SK-N-SH (cell line): ENCODE measurements at regions not wholly inside any gene's neighbourhood (a gene's known extent, or its start where the extent isn't known, plus 50 kb on each side); places are given as distances from the start of the nearest gene placed in this dataset.

Experiments used
- CTCF ChIA-PET: fragments of 300-600, 350-600 bp; formaldehyde crosslinking; extraction: SDS; loops from one replicate; lab custom pipeline; 2021; lab: Yijun Ruan, JAX
- POLR2A ChIA-PET: fragments of 350-600 bp; sonication (Branson Sonifier 250); formaldehyde crosslinking; extraction: SDS; loops from one replicate; lab custom pipeline; 2020; ENCODE audit warnings: antibody characterized with exemption, inconsistent platforms; lab: Yijun Ruan, JAX
- DNase-seq: peaks from one replicate; pipeline ENCODE4 v3.0.0; 2012
- H2AFZ ChIP-seq: fragments of 200-600 bp; sonication (generic); 2 replicates; pipeline ENCODE4 v1.8.1; 2016; ENCODE audit warnings: antibody characterized with exemption, mild to moderate bottlenecking, low read depth
- H3F3A ChIP-seq: fragments of 200-600 bp; sonication (generic); replicated peaks from 2 replicates; pipeline ENCODE3; 2016; ENCODE audit warnings: antibody characterized with exemption, mild to moderate bottlenecking; ENCODE audit not compliant: insufficient read depth
- H3K27ac ChIP-seq, 2 experiments: fragments of 200-500 bp in 1 of 2; fragments of 200-600 bp in 1 of 2; sonication (Bioruptor generic) in 1 of 2; sonication (generic), shearing (Covaris generic) in 1 of 2; 2 replicates each; pipeline versions ENCODE4 v1.5.1 to v1.6.1; 2014 to 2016; ENCODE audit warnings: low read depth in 2 of 2, inconsistent platforms in 1 of 2, low read length in 1 of 2, mild to moderate bottlenecking in 1 of 2, mixed read lengths in 1 of 2
- H3K27me3 ChIP-seq: fragments of 200-600 bp; sonication (generic), shearing (Covaris generic); 2 replicates; pipeline ENCODE4 v1.6.1; 2016; ENCODE audit warnings: mixed run types; ENCODE audit not compliant: insufficient read depth
- H3K36me3 ChIP-seq, 2 experiments: fragments of 200-500 bp in 1 of 2; fragments of 200-600 bp in 1 of 2; sonication (Bioruptor generic) in 1 of 2; sonication (generic) in 1 of 2; replicated peaks in 1 of 2; 2 replicates each; pipeline versions ENCODE3 to v1.5.1; 2014 to 2016; ENCODE audit warnings: low read length in 1 of 2, mild to moderate bottlenecking in 1 of 2; ENCODE audit not compliant: insufficient read depth in 2 of 2, control insufficient read depth in 1 of 2
- H3K4me1 ChIP-seq, 2 experiments: fragments of 200-500 bp in 1 of 2; fragments of 200-600 bp in 1 of 2; sonication (Bioruptor generic) in 1 of 2; sonication (generic), shearing (Covaris generic) in 1 of 2; 2 replicates each; pipeline versions ENCODE4 v1.5.1 to v1.6.1; 2014 to 2016; ENCODE audit warnings: low read depth in 1 of 2, low read length in 1 of 2, mixed run types in 1 of 2; ENCODE audit not compliant: insufficient read depth in 2 of 2, control insufficient read depth in 1 of 2
- H3K4me2 ChIP-seq: fragments of 200-600 bp; sonication (generic), shearing (Covaris generic); 2 replicates; pipeline ENCODE4 v1.6.1; 2017; ENCODE audit warnings: mixed run types
- H3K4me3 ChIP-seq, 2 experiments: fragments of 200-500 bp in 1 of 2; fragments of 200-600 bp in 1 of 2; sonication (Bioruptor generic) in 1 of 2; sonication (generic), shearing (Covaris generic) in 1 of 2; 2 replicates each; pipeline versions ENCODE4 v1.5.1 to v1.8.1; 2014 to 2016; ENCODE audit warnings: low read depth in 2 of 2, inconsistent platforms in 1 of 2, low read length in 1 of 2, mild to moderate bottlenecking in 1 of 2, mixed read lengths in 1 of 2, moderate library complexity in 1 of 2
- H3K79me2 ChIP-seq: fragments of 200-600 bp; sonication (generic); 2 replicates; pipeline ENCODE4 v1.8.1; 2017; ENCODE audit warnings: mild to moderate bottlenecking; ENCODE audit not compliant: insufficient read depth
- H3K9ac ChIP-seq: fragments of 200-600 bp; sonication (generic); 2 replicates; pipeline ENCODE4 v1.6.1; 2017; ENCODE audit warnings: mixed run types
- H3K9me2 ChIP-seq: fragments of 200-600 bp; sonication (generic); 2 replicates; pipeline ENCODE4 v1.6.1; 2017; ENCODE audit warnings: mixed run types
- H3K9me3 ChIP-seq: fragments of 200-600 bp; sonication (generic); 2 replicates; pipeline ENCODE4 v1.6.1; 2017; ENCODE audit warnings: mixed run types, mild to moderate bottlenecking, moderate library complexity
- H4K20me1 ChIP-seq: fragments of 200-600 bp; sonication (generic); 2 replicates; pipeline ENCODE4 v1.6.1; 2017; ENCODE audit warnings: mild to moderate bottlenecking, mixed run types; ENCODE audit not compliant: insufficient read depth
- ELF1 ChIP-seq: IDR thresholded peaks from 2 replicates; pipeline ENCODE4 v1.4.0; 2012
- EP300 ChIP-seq, 2 experiments: IDR thresholded peaks; 2 replicates each; pipeline versions ENCODE4 v1.4.0 to v1.6.1; 2012; ENCODE audit warnings: borderline replicate concordance in 1 of 2, low read depth in 1 of 2, low read length in 1 of 2
- FOSL2 ChIP-seq: IDR thresholded peaks from 2 replicates; pipeline ENCODE4 v1.4.0; 2012; ENCODE audit warnings: low read depth, mild to moderate bottlenecking, moderate library complexity, borderline replicate concordance
- FOXM1 ChIP-seq: IDR thresholded peaks from 2 replicates; pipeline ENCODE4 v1.4.0; 2012; ENCODE audit warnings: low read depth, mild to moderate bottlenecking
- GATA2 ChIP-seq: sonication (generic); formaldehyde crosslinking; IDR thresholded peaks from 2 replicates; pipeline ENCODE4 v1.5.0; 2020; ENCODE audit warnings: mild to moderate bottlenecking, missing genetic modification reagents
- MXI1 ChIP-seq: IDR thresholded peaks from 2 replicates; pipeline ENCODE4 v1.6.1; 2012; ENCODE audit warnings: mild to moderate bottlenecking, low read depth, low read length, improper control_type of control experiment
- NFIC ChIP-seq: IDR thresholded peaks from 2 replicates; pipeline ENCODE4 v1.4.0; 2012; ENCODE audit warnings: borderline replicate concordance
- POLR2AphosphoS5 ChIP-seq: IDR thresholded peaks from 2 replicates; pipeline ENCODE4 v1.6.1; 2012; ENCODE audit warnings: low read depth, low read length
- RAD21 ChIP-seq: IDR thresholded peaks from 2 replicates; pipeline ENCODE4 v1.6.1; 2012; ENCODE audit warnings: mild to moderate bottlenecking, low read length
- RCOR1 ChIP-seq: fragments of 150-350 bp; IDR thresholded peaks from 2 replicates; pipeline ENCODE4 v1.6.1; 2017; ENCODE audit warnings: antibody characterized with exemption, low read length
- RFX5 ChIP-seq: IDR thresholded peaks from 2 replicates; pipeline ENCODE4 v1.6.1; 2012; ENCODE audit warnings: mild to moderate bottlenecking, improper control_type of control experiment, low read length
- TCF12 ChIP-seq: IDR thresholded peaks from 2 replicates; pipeline ENCODE4 v1.4.0; 2012
- TEAD4 ChIP-seq: IDR thresholded peaks from 2 replicates; pipeline ENCODE4 v1.4.0; 2012; ENCODE audit warnings: mild to moderate bottlenecking, borderline replicate concordance; ENCODE audit not compliant: insufficient read depth
- YY1 ChIP-seq: IDR thresholded peaks from 2 replicates; pipeline ENCODE4 v1.4.0; 2012; ENCODE audit warnings: low read depth, mild to moderate bottlenecking
- whole genome bisulfite sequencing: methylation state at CpG from one replicate; pipeline ENCODE4 v1.1.6; 2017; ENCODE audit warnings: low lambda C conversion rate; 5-methylcytosine and 5-hydroxymethylcytosine counted together
- TF ChIP-seq, protein P1 (sequence below): fragments of 200-600 bp; sonication (generic); IDR thresholded peaks from 2 replicates; pipeline ENCODE4 v1.6.1; 2017; ENCODE audit warnings: antibody characterized with exemption, mild to moderate bottlenecking, moderate library complexity
- TF ChIP-seq, protein P2 (sequence below): IDR thresholded peaks from 2 replicates; pipeline ENCODE4; 2012

DNA sequence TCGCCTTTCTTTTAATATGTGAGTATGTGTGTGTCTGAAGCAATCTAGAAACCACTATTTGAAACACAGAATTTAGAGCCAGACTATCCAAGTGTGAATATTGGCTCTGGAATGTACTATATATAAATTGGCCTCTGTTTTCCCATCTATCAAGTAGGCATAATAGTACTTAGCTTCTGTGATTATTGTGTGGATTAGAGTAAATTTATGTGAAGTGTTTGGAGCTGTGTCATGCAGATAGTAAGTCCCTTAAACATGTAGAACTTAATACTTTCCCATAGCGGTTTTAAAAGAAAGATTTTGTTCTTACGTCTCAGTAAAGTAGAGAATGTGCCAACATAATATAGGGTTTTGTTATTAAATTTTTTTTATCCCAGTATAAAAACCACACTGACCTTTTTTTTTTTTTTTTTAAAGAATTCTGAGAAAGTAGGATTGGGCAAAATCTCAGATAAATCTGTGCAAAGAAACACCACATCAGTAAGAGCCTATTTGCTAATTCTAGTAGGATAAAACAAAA lies 432.3 kb downstream of the RFC3 start:
- H3K27me3 ChIP-seq, result no peaks in the 10 kb centered on the region
- CTCF ChIA-PET, result interaction anchor here (1.2 kb wide), 1 partner anchor 8 kb away, joined by 3 read pairs; no protein-coding TSS in a partner anchor
- no peak overlapping the region for H3K4me3 ChIP-seq
- H3K36me3 ChIP-seq, result no peaks in the 10 kb centered on the region
- no peak overlapping the region for H3K9ac ChIP-seq
- no peaks in the 10 kb centered on the region for H3K9me2 ChIP-seq
- H3K79me2 ChIP-seq, result no peaks in the 10 kb centered on the region
- no peak for TF ChIP-seq MXI1
- TF ChIP-seq TEAD4, result no peak
- no peak for TF ChIP-seq ELF1
- TF ChIP-seq, protein P1, sequence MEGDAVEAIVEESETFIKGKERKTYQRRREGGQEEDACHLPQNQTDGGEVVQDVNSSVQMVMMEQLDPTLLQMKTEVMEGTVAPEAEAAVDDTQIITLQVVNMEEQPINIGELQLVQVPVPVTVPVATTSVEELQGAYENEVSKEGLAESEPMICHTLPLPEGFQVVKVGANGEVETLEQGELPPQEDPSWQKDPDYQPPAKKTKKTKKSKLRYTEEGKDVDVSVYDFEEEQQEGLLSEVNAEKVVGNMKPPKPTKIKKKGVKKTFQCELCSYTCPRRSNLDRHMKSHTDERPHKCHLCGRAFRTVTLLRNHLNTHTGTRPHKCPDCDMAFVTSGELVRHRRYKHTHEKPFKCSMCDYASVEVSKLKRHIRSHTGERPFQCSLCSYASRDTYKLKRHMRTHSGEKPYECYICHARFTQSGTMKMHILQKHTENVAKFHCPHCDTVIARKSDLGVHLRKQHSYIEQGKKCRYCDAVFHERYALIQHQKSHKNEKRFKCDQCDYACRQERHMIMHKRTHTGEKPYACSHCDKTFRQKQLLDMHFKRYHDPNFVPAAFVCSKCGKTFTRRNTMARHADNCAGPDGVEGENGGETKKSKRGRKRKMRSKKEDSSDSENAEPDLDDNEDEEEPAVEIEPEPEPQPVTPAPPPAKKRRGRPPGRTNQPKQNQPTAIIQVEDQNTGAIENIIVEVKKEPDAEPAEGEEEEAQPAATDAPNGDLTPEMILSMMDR, result no peak
- TF ChIP-seq YY1, result no peak
- TF ChIP-seq POLR2AphosphoS5, result no peak
- TF ChIP-seq, protein P2, sequence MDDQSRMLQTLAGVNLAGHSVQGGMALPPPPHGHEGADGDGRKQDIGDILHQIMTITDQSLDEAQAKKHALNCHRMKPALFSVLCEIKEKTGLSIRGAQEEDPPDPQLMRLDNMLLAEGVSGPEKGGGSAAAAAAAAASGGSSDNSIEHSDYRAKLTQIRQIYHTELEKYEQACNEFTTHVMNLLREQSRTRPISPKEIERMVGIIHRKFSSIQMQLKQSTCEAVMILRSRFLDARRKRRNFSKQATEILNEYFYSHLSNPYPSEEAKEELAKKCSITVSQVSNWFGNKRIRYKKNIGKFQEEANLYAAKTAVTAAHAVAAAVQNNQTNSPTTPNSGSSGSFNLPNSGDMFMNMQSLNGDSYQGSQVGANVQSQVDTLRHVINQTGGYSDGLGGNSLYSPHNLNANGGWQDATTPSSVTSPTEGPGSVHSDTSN, result no peak
- no peak for TF ChIP-seq FOSL2
- no peak for TF ChIP-seq TCF12
- TF ChIP-seq FOXM1, result no peak
- TF ChIP-seq NFIC, result no peak
- TF ChIP-seq RFX5, result no peak
- TF ChIP-seq EP300 (IDR thresholded peaks at IDR 0.05; ENCODE audit: borderline replicate concordance in 1 of 2, low read depth in 1 of 2, low read length in 1 of 2), result no peak
- TF ChIP-seq RAD21, result no peak
- no peak for TF ChIP-seq RCOR1
- TF ChIP-seq GATA2 (CRISPR knock-in tag), result no peak
- no peak overlapping the region for H2AFZ ChIP-seq
- no peak for DNase-seq
- H3K4me2 ChIP-seq, result no peak overlapping the region
- POLR2A ChIA-PET, result no interaction called here
- H4K20me1 ChIP-seq, result no peaks in the 10 kb centered on the region
- H3F3A ChIP-seq, result no peaks in the 10 kb centered on the region
- 98% methylated on average over 3 of the region's 3 CpGs for WGBS
- no peaks in the 10 kb centered on the region for H3K9me3 ChIP-seq
- H3K4me1 ChIP-seq, result no peaks in the 10 kb centered on the region
- H3K27ac ChIP-seq, result no peak overlapping the region

DNA sequence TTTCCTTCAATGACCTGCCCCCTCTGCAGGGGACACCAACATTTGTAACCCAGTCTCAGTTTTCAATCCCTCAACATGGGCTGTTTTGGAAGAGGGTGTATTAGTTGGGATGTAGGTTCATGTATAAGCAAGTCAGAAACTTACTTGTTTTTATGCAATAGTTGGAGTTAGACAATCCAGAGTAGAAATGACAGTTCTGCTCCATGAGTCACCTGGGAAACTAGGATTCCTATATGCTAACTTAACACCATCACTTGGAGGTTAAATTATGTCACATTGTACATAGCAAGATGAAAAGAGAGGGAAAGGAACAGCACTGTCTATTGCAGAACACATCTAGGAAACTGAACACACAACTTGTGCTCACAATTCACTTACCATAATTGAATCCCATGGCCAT lies 436.4 kb downstream of the RFC3 start:
- H3K36me3 ChIP-seq, result no peaks in the 10 kb centered on the region
- H3F3A ChIP-seq, result no peaks in the 10 kb centered on the region
- no peak overlapping the region for H2AFZ ChIP-seq
- no peaks in the 10 kb centered on the region for H3K9me3 ChIP-seq
- ChIA-PET POLR2A (no interaction called here), CTCF (no interaction called here)
- H3K79me2 ChIP-seq, result no peaks in the 10 kb centered on the region
- no peak overlapping the region for H3K4me2 ChIP-seq
- no peak for TF ChIP-seq TCF12
- no peaks in the 10 kb centered on the region for H4K20me1 ChIP-seq
- no peak overlapping the region for H3K27ac ChIP-seq
- peaks cover 7 to 8% of the 10 kb centered on the region in 2 experiments; a peak in 2 of 4 replicates for H3K4me1 ChIP-seq
- H3K9me2 ChIP-seq, result no peaks in the 10 kb centered on the region
- no peak for DNase-seq
- no peaks in the 10 kb centered on the region for H3K27me3 ChIP-seq
- H3K4me3 ChIP-seq, result no peak overlapping the region
- no peak overlapping the region for H3K9ac ChIP-seq
